GOT3 (cell line): ENCODE measurements at regions not wholly inside any gene's neighbourhood (a gene's known extent, or its start where the extent isn't known, plus 50 kb on each side); places are given as distances from the start of the nearest gene placed in this dataset.
"Not testable (repeated sequence)": the region's sequence is repeated elsewhere in the genome, so short reads cannot be mapped to it uniquely, and the experiment has no call there.

Experiments
- DNase-seq: peaks from one replicate; lab custom pipeline; 2025; ENCODE audit warnings: mixed read lengths; lab: John Stamatoyannopoulos, UW

DNA sequence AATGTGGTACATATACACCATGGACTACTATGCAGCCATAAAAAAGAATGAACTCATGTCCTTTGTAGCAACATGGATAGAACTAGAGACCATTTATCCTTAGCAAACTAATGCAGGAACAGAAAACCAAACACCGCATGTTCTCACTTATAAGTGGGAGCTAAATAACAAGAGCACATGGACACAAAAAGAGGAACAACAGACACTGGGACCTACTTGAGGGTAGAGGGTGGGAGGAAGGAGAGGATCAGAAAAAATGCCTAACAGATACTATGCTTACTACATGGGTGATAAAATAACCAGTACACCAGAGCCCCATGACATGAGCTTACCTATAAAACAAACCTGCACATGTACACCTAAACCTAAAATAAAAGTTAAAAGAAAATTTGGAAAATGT, 82.0 kb upstream of the ADRB2 start:
- DNase-seq: not testable (repeated sequence)

GRCh38 chr5:148746826-148747535, 79.4 kb upstream of the ADRB2 start:
- DNase-seq: no peak

- DNase-seq: no peak
Observed at GRCh38 chr5:148747536-148747906, 78.9 kb upstream of the ADRB2 start.

GRCh38 chr5:148748702-148749392, 77.6 kb upstream of the ADRB2 start:
- no peak for DNase-seq

GRCh38 chr5:148750614-148751013, 75.8 kb upstream of the ADRB2 start:
- DNase-seq: no peak

DNA sequence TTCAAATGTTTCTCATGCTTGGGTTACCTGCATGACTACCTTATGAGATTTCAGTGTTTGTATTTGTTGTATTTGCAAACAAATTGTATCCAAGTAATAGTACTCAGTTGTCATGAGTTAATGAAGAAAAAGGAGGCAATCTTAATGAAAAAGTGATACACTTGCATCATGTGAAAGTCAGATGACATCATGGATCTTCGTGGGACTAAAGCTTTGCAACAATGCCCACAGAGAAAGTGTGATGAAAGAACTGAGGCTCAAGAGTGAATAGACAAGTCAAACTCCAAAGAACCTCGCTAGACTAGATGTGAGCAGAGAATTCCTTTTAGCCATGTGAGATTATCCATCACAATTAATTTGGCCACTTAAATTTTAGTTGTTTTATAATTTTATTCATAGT, 75.4 kb upstream of the ADRB2 start:
- DNase-seq: no peak

- not testable (repeated sequence) for DNase-seq
Observed at GRCh38 chr5:148752375-148752774, 74.0 kb upstream of the ADRB2 start.

DNA sequence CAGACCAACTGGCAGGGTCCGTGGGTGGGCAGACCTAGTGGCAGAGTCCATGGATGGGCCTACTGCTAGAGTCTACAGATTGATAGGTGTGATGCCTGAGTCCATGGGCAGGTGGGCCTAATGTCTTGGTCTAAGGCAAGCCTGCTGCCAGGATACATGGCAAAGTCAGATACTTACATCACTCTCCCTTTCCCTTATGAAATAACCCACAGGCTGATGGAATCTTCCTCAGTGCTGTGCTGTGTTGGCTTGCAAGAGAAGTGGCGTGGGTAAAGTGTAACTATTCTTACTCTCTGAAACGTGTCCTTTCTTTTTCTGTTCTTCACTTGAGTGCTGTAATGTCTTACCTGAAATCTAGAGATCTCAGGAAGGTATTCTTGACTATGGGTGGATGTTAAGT, 67.3 kb upstream of the ADRB2 start:
- no peak for DNase-seq

GRCh38 chr5:148760945-148761638, 65.3 kb upstream of the ADRB2 start:
- DNase-seq: no peak

DNA sequence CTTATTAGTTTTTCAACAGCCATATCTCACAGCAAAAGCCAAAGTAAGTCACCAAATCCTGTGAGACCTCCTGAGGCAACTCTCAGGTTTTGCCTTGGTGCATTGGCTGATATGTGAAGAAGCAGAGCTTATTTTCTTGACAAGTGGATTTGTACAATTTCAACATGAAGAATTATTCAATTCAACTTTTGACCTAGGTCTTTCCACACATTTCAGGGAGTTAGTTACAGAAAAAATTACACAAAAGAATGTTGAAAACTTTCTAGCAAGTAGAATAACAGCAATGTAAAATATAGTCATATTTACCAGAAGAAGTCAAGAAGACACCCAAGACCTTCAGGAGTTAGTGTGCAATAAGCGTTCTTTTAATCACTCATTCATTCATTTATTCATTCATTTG, 62.4 kb upstream of the ADRB2 start:
- no peak for DNase-seq

DNA sequence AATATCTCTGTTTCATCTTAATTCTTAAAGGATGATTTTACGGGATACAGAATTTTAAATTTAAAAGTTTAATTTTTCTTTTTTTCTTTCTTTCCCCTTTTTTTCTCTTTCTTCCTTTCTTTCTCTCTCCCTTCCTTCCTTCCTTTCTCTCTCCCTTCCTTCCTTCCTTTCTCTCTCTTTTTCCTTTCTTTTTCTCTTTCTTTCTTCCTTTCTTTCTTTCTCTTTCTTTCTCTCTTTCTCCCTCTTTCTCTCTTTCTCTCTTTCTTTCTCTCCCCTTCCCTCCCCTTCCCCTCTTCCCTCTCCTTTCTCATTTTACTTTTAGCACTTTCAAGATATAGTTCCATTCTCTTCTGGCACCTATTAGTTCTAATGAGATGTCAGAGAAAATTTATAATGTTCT, 61.4 kb upstream of the ADRB2 start:
- no peak for DNase-seq

DNA sequence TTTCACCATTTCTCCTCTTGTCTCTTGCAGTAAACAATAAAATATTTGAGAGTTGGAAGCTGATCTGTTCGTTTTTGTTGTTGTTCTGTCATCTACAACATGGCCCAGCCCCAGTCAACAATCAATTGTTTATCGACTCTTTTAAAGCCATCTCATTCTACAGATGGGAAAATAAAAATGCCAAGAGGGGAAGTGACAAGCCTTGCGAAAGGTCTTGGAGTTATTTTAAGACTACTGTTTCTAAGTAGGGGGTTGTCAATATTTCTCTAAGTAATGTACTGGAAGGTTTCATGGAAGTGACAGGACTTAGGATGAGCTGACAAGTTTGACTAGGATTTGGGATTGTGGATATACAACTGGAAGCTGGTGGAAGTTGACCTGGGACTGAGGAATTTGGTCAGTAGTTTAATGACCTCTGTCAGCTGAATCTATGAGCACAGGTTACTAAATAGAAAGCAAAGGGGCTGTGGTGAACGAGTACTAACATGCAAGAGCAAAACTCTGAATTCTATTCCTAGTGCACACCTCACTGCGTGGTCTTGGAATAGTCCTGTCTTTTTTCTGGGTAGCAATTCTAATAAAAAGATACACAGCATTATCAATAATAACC, 57.5 kb upstream of the ADRB2 start:
- DNase-seq: no peak

DNA sequence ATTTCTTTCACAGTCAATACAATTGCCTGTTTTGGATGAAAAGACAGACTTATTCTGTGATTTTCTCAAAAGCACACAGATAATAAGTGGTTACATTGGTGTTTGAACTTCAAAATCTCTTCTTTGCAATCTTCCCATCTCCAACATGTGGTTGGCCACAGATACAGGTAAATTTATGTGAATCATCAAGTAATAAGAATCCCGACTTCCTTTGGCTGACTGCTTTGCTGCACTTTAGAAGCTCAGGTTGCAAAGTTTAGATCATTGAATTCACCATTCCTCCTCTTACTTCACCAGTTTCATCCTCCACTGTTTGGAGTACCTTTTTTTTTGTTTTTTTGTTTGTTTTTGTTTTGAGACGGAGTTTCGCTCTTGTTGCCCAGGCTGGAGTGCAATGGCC, 56.5 kb upstream of the ADRB2 start:
- no peak for DNase-seq

DNA sequence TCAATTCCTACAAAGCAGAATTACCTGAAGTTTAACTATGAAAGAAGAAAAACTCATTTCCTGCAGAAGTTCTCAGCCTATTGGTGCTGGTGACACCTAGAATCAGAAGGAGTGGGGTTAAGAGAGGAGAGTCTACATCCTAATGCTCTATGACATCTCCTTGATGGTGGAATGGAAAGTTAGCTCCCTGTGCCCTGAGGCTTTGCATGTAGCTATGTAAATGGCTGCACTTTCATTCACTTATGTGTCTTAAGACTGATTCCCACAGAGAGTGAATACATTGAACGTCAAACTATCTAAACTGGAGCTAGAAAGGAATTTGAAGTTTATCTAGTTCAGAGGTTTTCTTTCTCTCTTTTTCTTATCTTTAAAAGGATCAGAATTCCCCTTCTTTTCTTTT, 52.1 kb upstream of the ADRB2 start:
- no peak for DNase-seq

DNA sequence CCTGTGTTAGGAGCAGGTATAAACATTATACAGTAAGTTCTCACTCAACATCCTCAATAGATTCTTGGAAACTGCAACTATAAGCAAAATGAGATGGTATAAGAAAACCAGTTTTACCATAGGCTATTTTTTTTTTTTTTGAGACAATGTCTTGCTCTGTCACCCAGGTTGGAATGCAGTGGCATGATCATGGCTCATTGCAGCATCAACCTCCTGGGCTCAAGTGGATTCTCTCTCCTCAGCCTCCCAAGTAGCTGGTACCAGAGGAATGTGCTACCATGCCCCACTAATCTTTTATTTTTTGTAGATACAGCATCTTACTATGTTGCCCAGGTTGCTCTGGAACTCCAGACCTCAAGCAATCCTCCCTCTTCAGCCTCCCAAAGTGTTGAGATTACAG, 50.1 kb upstream of the ADRB2 start:
- DNase-seq: no peak
